Calu3 (cell line): ENCODE measurements at regions not wholly inside any gene's neighbourhood (a gene's known extent, or its start where the extent isn't known, plus 50 kb on each side); places are given as distances from the start of the nearest gene placed in this dataset.

Experiments used
- BruUV-seq: library from RNA; stranded (reverse); fragments of 400-500 nt; replicated peaks from 2 replicates; lab custom pipeline; 2021; lab: Mats Ljungman, UMichigan
- CTCF ChIA-PET: fragments of 300-600 bp; sonication (Branson Sonifier 250); formaldehyde crosslinking; loops from one replicate; lab custom pipeline; 2022; ENCODE audit warnings: antibody characterized with exemption; lab: Charles Lee
- DNase-seq: peaks from one replicate; pipeline ENCODE4 v3.0.0; 2022
- H3K27ac Mint-ChIP-seq: one replicate; pipeline ENCODE4 v1.8.0; 2022; ENCODE audit warnings: mixed read lengths; ENCODE audit not compliant: unreplicated experiment
- H3K27me3 Mint-ChIP-seq: one replicate; pipeline ENCODE4 v1.8.0; 2022; ENCODE audit warnings: mixed read lengths; ENCODE audit not compliant: unreplicated experiment
- H3K36me3 Mint-ChIP-seq: one replicate; pipeline ENCODE4 v1.8.0; 2022; ENCODE audit warnings: mild to moderate bottlenecking, moderate library complexity, mixed read lengths; ENCODE audit not compliant: insufficient read depth, unreplicated experiment
- H3K4me1 Mint-ChIP-seq: one replicate; pipeline ENCODE4 v1.8.0; 2022; ENCODE audit warnings: mild to moderate bottlenecking, low read depth, mixed read lengths; ENCODE audit not compliant: unreplicated experiment
- H3K4me3 Mint-ChIP-seq: one replicate; pipeline ENCODE4 v1.8.0; 2022; ENCODE audit warnings: mild to moderate bottlenecking, low read depth, moderate library complexity, mixed read lengths; ENCODE audit not compliant: unreplicated experiment
- H3K9me3 Mint-ChIP-seq: one replicate; pipeline ENCODE4 v1.8.0; 2022; ENCODE audit warnings: low read depth, mixed read lengths; ENCODE audit not compliant: unreplicated experiment
- CTCF ChIP-seq: fragments of 200-600 bp; IDR thresholded peaks from one replicate; pipeline ENCODE4 v1.8.0; 2022; ENCODE audit warnings: antibody characterized with exemption; ENCODE audit not compliant: unreplicated experiment
- intact Hi-C: fragments of 100-400 bp; cut with micrococcal nuclease; formaldehyde crosslinking; loops from one replicate; pipeline ENCODE4 v1.10.0; 2022; ENCODE audit not compliant: unreplicated experiment

- BruUV-seq = no TSS peak
- CTCF ChIA-PET = no interaction called here
- intact Hi-C loops = no loop called here
- Mint-ChIP-seq H3K9me3 (no peaks in the 10 kb centered on the region), H3K27me3 (no peaks in the 10 kb centered on the region), H3K36me3 (no peaks in the 10 kb centered on the region), H3K27ac (no peak overlapping the region), H3K4me3 (no peak overlapping the region), H3K4me1 (no peaks in the 10 kb centered on the region)
- TF ChIP-seq CTCF = no peak
- no peak for DNase-seq
Observed at GRCh38 chr14:101034986-101035385, 131.5 kb upstream of the RTL1 start.

- no peaks in the 10 kb centered on the region for H3K4me1 Mint-ChIP-seq
- no peak overlapping the region for H3K27ac Mint-ChIP-seq
- no peak for DNase-seq
- H3K9me3 Mint-ChIP-seq = no peaks in the 10 kb centered on the region
- no peaks in the 10 kb centered on the region for H3K36me3 Mint-ChIP-seq
- CTCF ChIA-PET = no interaction called here
- intact Hi-C loops = no loop called here
- no peak overlapping the region for H3K4me3 Mint-ChIP-seq
- TF ChIP-seq CTCF = no peak
- no peaks in the 10 kb centered on the region for H3K27me3 Mint-ChIP-seq
- no TSS peak for BruUV-seq
Observed at GRCh38 chr14:101035466-101036225, 132.1 kb upstream of the RTL1 start.

- CTCF ChIA-PET = no interaction called here
- intact Hi-C loops = no loop called here
- no peaks in the 10 kb centered on the region for H3K9me3 Mint-ChIP-seq
Observed at GRCh38 chr14:101037021-101037817, 133.7 kb upstream of the RTL1 start.

More at GRCh38 chr14:101037021-101037817, 133.7 kb upstream of the RTL1 start:
- no peak overlapping the region for H3K27ac Mint-ChIP-seq
- TF ChIP-seq CTCF = no peak
- no peak for DNase-seq
- H3K27me3 Mint-ChIP-seq = no peaks in the 10 kb centered on the region
- BruUV-seq = no TSS peak
- no peaks in the 10 kb centered on the region for H3K36me3 Mint-ChIP-seq
- H3K4me3 Mint-ChIP-seq = no peak overlapping the region
- H3K4me1 Mint-ChIP-seq = no peaks in the 10 kb centered on the region
